HG02885 (cell line): ENCODE measurements at regions not wholly inside any gene's neighbourhood (a gene's known extent, or its start where the extent isn't known, plus 50 kb on each side); places are given as distances from the start of the nearest gene placed in this dataset.

Experiments used
- ATAC-seq: cut with Tn5 transposase; IDR thresholded peaks from one replicate; pipeline ENCODE4 v1.9.1; 2021; ENCODE audit warnings: mild to moderate bottlenecking; ENCODE audit not compliant: unreplicated experiment, poor library complexity

DNA sequence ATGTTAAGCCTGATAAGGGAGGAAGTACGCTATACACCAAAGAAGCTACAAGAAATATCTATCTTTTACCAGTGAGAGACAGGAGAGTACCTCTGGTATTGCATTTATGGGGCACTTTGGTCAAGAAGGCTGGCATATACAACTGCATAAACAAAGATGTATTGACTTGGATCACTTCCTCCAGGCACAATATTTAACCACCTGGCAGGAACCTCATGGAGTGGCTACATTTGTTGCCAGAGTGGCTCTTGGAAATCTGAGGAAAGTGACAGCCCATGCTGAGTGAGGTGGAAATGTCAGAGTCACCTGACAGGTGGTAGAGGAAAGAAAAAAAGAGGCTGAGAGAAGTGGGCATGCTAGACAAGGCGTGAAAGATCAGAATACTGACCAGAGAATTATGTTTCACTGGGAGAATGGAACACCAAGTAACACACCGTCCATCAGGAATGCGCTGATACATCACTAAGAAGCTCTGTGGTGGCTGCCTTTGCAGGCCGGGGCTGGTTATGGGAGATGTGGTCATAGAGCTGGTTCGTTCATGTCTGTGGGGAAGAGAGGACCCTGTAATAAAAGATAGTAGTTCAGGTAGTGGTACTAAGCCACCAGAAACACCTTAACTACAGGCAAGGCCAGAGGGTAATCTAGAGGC lies 61.4 kb upstream of the UFL1 start:
- ATAC-seq: no peak

DNA sequence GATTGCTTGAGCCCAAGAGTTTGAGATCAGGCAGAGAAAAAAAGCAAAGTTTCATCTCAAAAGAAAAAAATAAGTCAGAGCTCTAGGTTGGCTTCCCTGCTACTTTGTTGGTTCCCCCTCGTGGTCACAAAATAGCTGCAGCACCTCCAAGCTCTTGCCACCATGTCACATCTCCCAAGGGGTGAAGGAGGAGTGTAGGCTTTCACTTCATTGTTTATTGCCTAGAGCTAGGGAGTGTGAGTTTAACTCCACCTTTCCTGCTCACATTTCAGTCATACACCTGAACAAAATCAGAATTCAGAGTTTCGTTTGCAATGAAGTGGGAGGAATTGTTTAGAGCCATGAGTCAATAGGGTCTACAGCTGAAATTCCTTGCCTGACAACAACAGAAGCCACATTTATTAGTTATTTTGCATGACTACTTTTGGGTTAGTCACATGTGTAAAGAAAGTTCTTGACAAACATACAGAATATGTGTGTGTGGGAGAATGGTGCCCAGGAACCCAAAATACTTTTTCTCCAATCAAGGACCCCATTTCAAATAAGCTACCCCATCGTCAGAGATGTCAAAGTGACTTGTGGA lies 56.2 kb upstream of the UFL1 start:
- peak; percentile 52 for ATAC-seq

DNA sequence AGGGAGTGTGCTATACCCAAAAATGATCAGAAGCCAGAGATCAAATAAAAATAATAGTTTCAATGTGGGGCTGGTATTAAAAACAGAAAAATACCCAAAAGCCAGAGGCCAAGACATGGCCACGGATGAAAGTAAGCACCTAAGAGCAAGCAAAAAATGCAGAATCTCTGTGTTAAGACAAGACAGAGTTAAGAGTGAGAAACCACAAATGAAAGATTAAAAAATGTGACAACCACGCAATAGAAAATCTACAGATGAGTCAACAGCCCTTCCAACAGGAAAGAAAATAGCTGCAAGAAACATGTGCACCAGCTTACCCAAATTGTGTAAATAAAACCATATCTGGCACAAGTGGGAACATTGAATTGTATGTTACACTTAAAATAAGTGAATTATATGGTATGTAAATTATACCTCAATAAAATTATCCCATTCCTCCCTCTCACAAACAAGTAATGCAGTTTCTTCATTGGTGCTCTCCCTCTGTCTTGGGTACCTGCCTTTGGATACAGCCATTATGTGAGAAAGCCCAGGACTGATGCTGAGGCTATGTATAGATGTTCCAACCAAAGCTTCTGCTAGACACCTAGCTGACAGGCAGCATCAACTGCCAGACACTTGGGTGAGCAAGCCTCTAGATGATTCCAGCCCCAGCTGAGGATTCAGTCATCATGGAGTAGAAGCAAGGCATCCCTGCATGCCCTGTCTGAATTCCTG lies 55.3 kb upstream of the UFL1 start:
- ATAC-seq: peak; percentile 67

DNA sequence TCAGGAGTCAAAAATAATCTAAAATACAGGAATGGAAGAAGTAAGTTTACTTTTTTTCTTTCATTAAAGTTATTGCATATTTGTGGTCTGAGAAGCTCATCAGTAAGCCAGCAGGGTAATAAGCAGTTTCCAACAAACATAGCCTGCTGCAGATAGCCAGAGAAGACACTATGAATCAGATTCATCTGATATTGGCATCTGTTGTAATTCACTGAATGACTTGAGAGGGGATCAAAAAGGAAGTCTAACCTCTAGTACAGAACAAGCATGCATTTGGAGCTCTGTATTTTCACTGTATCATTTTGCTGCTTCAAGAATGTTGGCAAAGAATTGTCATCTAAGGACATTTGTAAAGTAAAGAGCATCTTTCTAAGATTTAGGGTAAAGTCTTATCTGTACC lies 53.8 kb upstream of the UFL1 start:
- no peak for ATAC-seq

DNA sequence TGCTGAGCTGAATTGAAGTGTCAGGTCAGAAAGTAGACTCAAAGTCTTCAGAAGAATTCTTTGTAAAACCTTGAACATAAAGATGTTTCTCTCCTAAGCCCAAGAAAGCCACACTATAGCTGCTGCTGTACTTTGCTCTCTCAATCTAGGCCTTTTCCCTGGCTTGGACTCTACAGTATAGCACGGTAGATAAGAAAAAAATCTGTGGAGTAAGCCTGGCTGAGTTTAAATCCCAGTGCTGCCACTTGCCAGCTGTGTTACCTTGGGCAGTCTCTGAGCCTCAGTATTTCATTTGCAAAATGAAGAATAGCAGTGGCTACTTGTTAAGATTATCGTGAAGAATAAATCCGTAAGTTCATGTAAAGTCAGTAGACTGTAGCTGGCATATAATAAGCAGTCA lies 53.3 kb upstream of the UFL1 start:
- no peak for ATAC-seq

DNA sequence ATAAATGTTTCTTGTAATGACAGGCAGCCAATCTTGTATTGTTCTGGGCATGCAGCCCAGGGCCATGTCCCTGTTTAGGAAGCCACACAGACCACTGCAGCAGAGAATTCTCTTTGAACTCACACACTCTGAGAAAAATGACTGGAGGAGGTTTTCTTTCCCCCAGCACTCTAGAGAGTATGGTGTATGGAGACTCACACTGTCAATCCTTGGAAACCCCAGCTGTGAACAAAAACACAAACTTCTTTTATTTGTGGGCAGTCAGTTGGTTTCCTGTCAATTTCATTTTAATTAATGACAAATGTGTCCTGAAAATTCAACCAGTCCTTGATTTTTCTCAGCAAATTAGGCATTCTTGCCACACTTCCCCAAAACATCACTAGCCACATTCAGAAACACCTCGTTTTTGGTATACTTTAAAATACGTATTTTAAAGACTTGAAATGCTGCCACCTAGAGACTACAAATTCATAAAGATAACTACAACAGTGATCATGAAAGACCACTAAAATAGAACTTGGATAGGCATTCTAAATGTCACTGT lies 52.9 kb upstream of the UFL1 start:
- ATAC-seq: peak; percentile 27

DNA sequence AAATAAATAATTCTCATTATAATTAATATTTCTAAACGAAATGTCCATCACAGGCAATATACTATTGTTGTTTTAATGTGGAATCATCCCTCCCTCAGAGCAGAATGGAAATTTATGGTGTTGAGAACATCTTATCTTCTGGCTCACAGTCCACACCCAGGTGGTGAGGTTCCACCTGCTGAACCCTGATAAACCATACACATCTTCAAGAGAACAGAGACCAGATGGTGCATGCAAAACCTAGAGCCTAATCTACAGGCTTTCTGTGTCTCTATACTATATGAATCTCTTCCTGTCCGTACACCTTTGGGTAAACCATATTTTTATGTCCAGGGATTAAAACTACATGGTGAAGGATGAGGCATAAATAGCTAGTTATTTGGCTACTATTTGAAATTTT lies 52.3 kb upstream of the UFL1 start:
- ATAC-seq: no peak

DNA sequence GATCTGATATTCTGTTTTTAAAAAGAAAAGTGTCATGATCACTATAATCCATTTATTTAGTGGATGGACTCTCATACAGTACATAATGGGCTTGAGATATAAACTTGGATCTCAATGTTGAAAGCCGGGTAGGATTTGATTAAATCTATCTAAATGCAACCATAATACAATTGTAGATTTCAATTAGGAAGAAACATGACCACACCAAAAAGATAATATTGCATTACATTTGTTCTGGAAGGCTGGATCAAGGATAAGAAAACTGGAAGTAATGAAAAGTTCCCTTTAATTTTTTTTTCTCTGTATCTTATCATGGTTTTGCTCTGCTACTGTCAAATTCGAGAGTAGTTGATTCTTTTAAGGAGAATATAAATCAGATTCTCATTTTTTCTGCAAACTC lies 51.3 kb upstream of the UFL1 start:
- ATAC-seq: no peak
